Osteoblast (primary cell): ENCODE measurements at regions not wholly inside any gene's neighbourhood (a gene's known extent, or its start where the extent isn't known, plus 50 kb on each side); places are given as distances from the start of the nearest gene placed in this dataset.

Source experiments
- DNase-seq: peaks from one replicate; pipeline ENCODE4 v3.0.0; 2011; ENCODE audit warnings: low spot score, mixed read lengths; ENCODE audit not compliant: insufficient read length; ENCODE audit errors: missing footprints
- H2AFZ ChIP-seq: 2 replicates; pipeline ENCODE4 v1.6.0; 2011; ENCODE audit warnings: mild to moderate bottlenecking, low read length
- H3K27ac ChIP-seq: 2 replicates; pipeline ENCODE4 v1.5.1; 2011; ENCODE audit warnings: mild to moderate bottlenecking, low read depth, low read length, moderate library complexity
- H3K27me3 ChIP-seq: 2 replicates; pipeline ENCODE4 v1.6.0; 2012; ENCODE audit warnings: mild to moderate bottlenecking, control low read depth, inconsistent platforms, low read length, moderate library complexity; ENCODE audit not compliant: insufficient read depth
- H3K36me3 ChIP-seq: 2 replicates; pipeline ENCODE4 v1.5.1; 2011; ENCODE audit warnings: mild to moderate bottlenecking, low read length, control low read depth, moderate library complexity; ENCODE audit not compliant: insufficient read depth
- H3K4me1 ChIP-seq: 2 replicates; pipeline ENCODE4 v1.5.1; 2011; ENCODE audit warnings: mild to moderate bottlenecking, low read length, control low read depth, moderate library complexity; ENCODE audit not compliant: insufficient read depth
- H3K4me2 ChIP-seq: 2 replicates; pipeline ENCODE4 v1.6.0; 2011; ENCODE audit warnings: mild to moderate bottlenecking, low read length; ENCODE audit not compliant: insufficient read depth
- H3K4me3 ChIP-seq: fragments of 200-600 bp; sonication (generic); 3 replicates; pipeline ENCODE4 v1.5.1; 2012; ENCODE audit warnings: mild to moderate bottlenecking, low read length, inconsistent platforms; ENCODE audit not compliant: insufficient read depth
- H3K79me2 ChIP-seq: 2 replicates; pipeline ENCODE4 v1.6.0; 2012; ENCODE audit warnings: mild to moderate bottlenecking, low read length, control low read depth, inconsistent platforms; ENCODE audit not compliant: insufficient read depth
- H3K9me3 ChIP-seq: 2 replicates; pipeline ENCODE4 v1.5.1; 2011; ENCODE audit warnings: low read depth, low read length, control low read depth
- H4K20me1 ChIP-seq: 2 replicates; pipeline ENCODE4 v1.6.0; 2012; ENCODE audit warnings: mild to moderate bottlenecking, low read length, control low read depth; ENCODE audit not compliant: insufficient read depth
- CTCF ChIP-seq: IDR thresholded peaks from 2 replicates; pipeline ENCODE4 v1.5.1; 2011; ENCODE audit warnings: mild to moderate bottlenecking, low read depth, low read length, moderate library complexity; ENCODE audit errors: extremely low read depth

GRCh38 chr12:91606662-91607377 lies 424.2 kb upstream of the DCN start:
- Histone ChIP-seq H3K27ac (no peak overlapping the region), H3K79me2 (no peaks in the 10 kb centered on the region), H3K9me3 (no peaks in the 10 kb centered on the region), H3K4me2 (no peak overlapping the region), H4K20me1 (no peaks in the 10 kb centered on the region), H2AFZ (no peak overlapping the region), H3K27me3 (no peaks in the 10 kb centered on the region), H3K4me3 (no peak overlapping the region), H3K36me3 (no peaks in the 10 kb centered on the region), H3K4me1 (no peaks in the 10 kb centered on the region)
- DNase-seq: no peak
- no peak for TF ChIP-seq CTCF

- Histone ChIP-seq H3K4me3 (no peak overlapping the region), H3K36me3 (no peaks in the 10 kb centered on the region), H4K20me1 (no peaks in the 10 kb centered on the region), H3K79me2 (no peaks in the 10 kb centered on the region), H3K4me1 (no peaks in the 10 kb centered on the region), H3K4me2 (no peak overlapping the region), H3K9me3 (no peaks in the 10 kb centered on the region), H2AFZ (no peak overlapping the region), H3K27ac (no peak overlapping the region), H3K27me3 (no peaks in the 10 kb centered on the region)
- TF ChIP-seq CTCF: no peak
- DNase-seq: no peak
Observed at GRCh38 chr12:91604897-91605296, 422.3 kb upstream of the DCN start.

GRCh38 chr12:91603060-91603459 lies 420.4 kb upstream of the DCN start:
- no peaks in the 10 kb centered on the region for H3K9me3 ChIP-seq
- no peaks in the 10 kb centered on the region for H3K36me3 ChIP-seq
- TF ChIP-seq CTCF: no peak
- no peaks in the 10 kb centered on the region for H3K4me1 ChIP-seq
- no peak overlapping the region for H3K4me2 ChIP-seq
- DNase-seq: no peak
- no peaks in the 10 kb centered on the region for H3K27me3 ChIP-seq
- H2AFZ ChIP-seq: no peak overlapping the region
- H3K4me3 ChIP-seq: no peak overlapping the region
- no peak overlapping the region for H3K27ac ChIP-seq
- no peaks in the 10 kb centered on the region for H3K79me2 ChIP-seq
- H4K20me1 ChIP-seq: no peaks in the 10 kb centered on the region

- Histone ChIP-seq H3K4me2 (no peak overlapping the region), H3K27ac (no peak overlapping the region), H3K36me3 (no peaks in the 10 kb centered on the region), H3K79me2 (no peaks in the 10 kb centered on the region), H3K4me1 (no peaks in the 10 kb centered on the region), H3K4me3 (no peak overlapping the region), H2AFZ (no peak overlapping the region), H4K20me1 (no peaks in the 10 kb centered on the region), H3K9me3 (no peaks in the 10 kb centered on the region), H3K27me3 (no peaks in the 10 kb centered on the region)
- DNase-seq: no peak
- TF ChIP-seq CTCF: no peak
Observed at GRCh38 chr12:91601054-91601453, 418.4 kb upstream of the DCN start.
